Stimulated activated CD8-positive, alpha-beta memory T cell treated with anti-CD3 and anti-CD28 coated beads, Interleukin-4, amount 100 ng/mL, for 48 hours (primary cell): ENCODE measurements at regions not wholly inside any gene's neighbourhood (a gene's known extent, or its start where the extent isn't known, plus 50 kb on each side); places are given as distances from the start of the nearest gene placed in this dataset.
"Not testable (repeated sequence)": the region's sequence is repeated elsewhere in the genome, so short reads cannot be mapped to it uniquely, and the experiment has no call there.

ENCODE experiments used
- DNase-seq: peaks from one replicate; pipeline ENCODE4 v3.0.0-alpha.2; 2020

GRCh38 chr15:53116169-53116568, 326.0 kb upstream of the ONECUT1 start:
- no peak for DNase-seq

GRCh38 chr15:53115563-53115962, 325.4 kb upstream of the ONECUT1 start:
- no peak for DNase-seq

GRCh38 chr15:53114960-53115359, 324.8 kb upstream of the ONECUT1 start:
- no peak for DNase-seq

GRCh38 chr15:53110999-53111398, 320.9 kb upstream of the ONECUT1 start:
- no peak for DNase-seq

GRCh38 chr15:53108319-53108718, 318.2 kb upstream of the ONECUT1 start:
- no peak for DNase-seq

- DNase-seq: no peak
Measured at GRCh38 chr15:53107855-53108254, 317.7 kb upstream of the ONECUT1 start.

- no peak for DNase-seq
Measured at GRCh38 chr15:53106505-53107286, 316.6 kb upstream of the ONECUT1 start.

GRCh38 chr15:53102483-53102882, 312.3 kb upstream of the ONECUT1 start:
- DNase-seq: no peak

- DNase-seq: no peak
Measured at GRCh38 chr15:53080484-53080883, 290.3 kb upstream of the ONECUT1 start.

GRCh38 chr15:53074221-53074620, 284.1 kb upstream of the ONECUT1 start:
- no peak for DNase-seq

- peak; percentile 33 for DNase-seq
Measured at GRCh38 chr15:53072077-53072476, 281.9 kb upstream of the ONECUT1 start.

GRCh38 chr15:53068636-53069035, 278.5 kb upstream of the ONECUT1 start:
- no peak for DNase-seq

- no peak for DNase-seq
Measured at GRCh38 chr15:53059273-53060043, 269.3 kb upstream of the ONECUT1 start.

- no peak for DNase-seq
Measured at GRCh38 chr15:53046153-53046790, 256.1 kb upstream of the ONECUT1 start.

- DNase-seq: no peak
Measured at GRCh38 chr15:53038655-53038941, 248.5 kb upstream of the ONECUT1 start.

- DNase-seq: no peak
Measured at GRCh38 chr15:53037904-53038654, 247.9 kb upstream of the ONECUT1 start.

GRCh38 chr15:53036641-53037040, 246.5 kb upstream of the ONECUT1 start:
- no peak for DNase-seq

- no peak for DNase-seq
Measured at GRCh38 chr15:53034767-53035245, 244.7 kb upstream of the ONECUT1 start.

GRCh38 chr15:53033709-53034108, 243.6 kb upstream of the ONECUT1 start:
- DNase-seq: no peak

- no peak for DNase-seq
Measured at GRCh38 chr15:53031469-53031868, 241.3 kb upstream of the ONECUT1 start.

GRCh38 chr15:53022788-53023187, 232.7 kb upstream of the ONECUT1 start:
- no peak for DNase-seq

- DNase-seq: no peak
Measured at GRCh38 chr15:53013329-53013728, 223.2 kb upstream of the ONECUT1 start.

- DNase-seq: not testable (repeated sequence)
Measured at GRCh38 chr15:53011779-53012178, 221.6 kb upstream of the ONECUT1 start.
